HepG2 (cell line): ENCODE measurements at regions not wholly inside any gene's neighbourhood (a gene's known extent, or its start where the extent isn't known, plus 50 kb on each side); places are given as distances from the start of the nearest gene placed in this dataset.

Experiments
- ATAC-seq: fragments of 200-7000 bp; cut with Tn5 transposase; 3 replicates; pipeline ENCODE4 v1.9.1; 2020; ENCODE audit warnings: mild to moderate bottlenecking, moderate library complexity
- BruUV-seq: library from RNA; stranded (reverse); fragments of 400-500 nt; replicated peaks from 2 replicates; lab custom pipeline; 2021; lab: Mats Ljungman, UMichigan
- CTCF ChIA-PET: fragments of 300-600 bp; formaldehyde crosslinking; extraction: SDS; loops from one replicate; lab custom pipeline; 2021; ENCODE audit warnings: low total read pairs, inconsistent platforms, low intra/inter-chr PET ratio; lab: Yijun Ruan, JAX
- POLR2A ChIA-PET: fragments of 350-600 bp; sonication (Branson Sonifier 250); formaldehyde crosslinking; loops from one replicate; lab custom pipeline; 2020; ENCODE audit warnings: antibody characterized with exemption, inconsistent platforms; lab: Yijun Ruan, JAX
- DNase-seq: peaks from one replicate; pipeline ENCODE4 v3.0.0-alpha.2; 2015; ENCODE audit warnings: low spot score
- FAIRE-seq: peaks from 3 replicates; lab custom pipeline; 2011; peaks lifted over from hg19 to GRCh38; lab: Jason Lieb, UNC
- H2AFZ ChIP-seq: one replicate; pipeline ENCODE4 v1.6.1; 2011; ENCODE audit warnings: low read length, inconsistent platforms
- H3K27ac ChIP-seq: fragments of 300-600 bp; 3 replicates; pipeline ENCODE4 v1.8.0; 2011; ENCODE audit warnings: mixed run types, mild to moderate bottlenecking, mixed read lengths, low read length, inconsistent platforms; ENCODE audit not compliant: insufficient read depth; ENCODE audit errors: extremely low read length
- H3K27me3 ChIP-seq, 2 experiments: fragments of 200-600 bp in 1 of 2; 2 replicates in 1 of 2; 3 replicates in 1 of 2; pipeline versions ENCODE4 v1.6.0 to v1.8.0; 2011; ENCODE audit warnings: low read length in 2 of 2, mild to moderate bottlenecking in 2 of 2, moderate library complexity in 2 of 2, inconsistent platforms in 1 of 2; ENCODE audit not compliant: insufficient read depth in 2 of 2, control insufficient read depth in 1 of 2
- H3K36me3 ChIP-seq, 2 experiments: fragments of 200-600 bp in 1 of 2; replicated peaks in 1 of 2; 2 replicates in 1 of 2; 3 replicates in 1 of 2; pipeline versions ENCODE4 v1.5.1 to v1.8.0; 2011; ENCODE audit warnings: low read length in 2 of 2, inconsistent platforms in 1 of 2; ENCODE audit not compliant: insufficient read depth in 2 of 2, control insufficient read depth in 1 of 2
- H3K4me1 ChIP-seq: 2 replicates; pipeline ENCODE4 v1.5.1; 2012; ENCODE audit warnings: low read length, inconsistent platforms; ENCODE audit not compliant: insufficient read depth
- H3K4me2 ChIP-seq: 2 replicates; pipeline ENCODE4 v1.6.0; 2011; ENCODE audit warnings: low read depth, low read length, inconsistent platforms
- H3K4me3 ChIP-seq, 3 experiments: fragments of 200-600 bp in 1 of 3; sonication (generic), shearing (Covaris generic) in 1 of 3; replicated peaks in 1 of 3; 2 replicates each; pipeline ENCODE4 v1.5.1; 2011 to 2016; ENCODE audit warnings: low read length in 3 of 3, inconsistent platforms in 2 of 3, low read depth in 2 of 3, mild to moderate bottlenecking in 2 of 3, control low read depth in 1 of 3, mixed read lengths in 1 of 3; ENCODE audit not compliant: insufficient read depth in 1 of 3
- H3K79me2 ChIP-seq: one replicate; pipeline ENCODE4 v1.6.1; 2011; ENCODE audit warnings: low read length, inconsistent platforms; ENCODE audit not compliant: insufficient read depth
- H3K9ac ChIP-seq: 2 replicates; pipeline ENCODE4 v1.6.0; 2011; ENCODE audit warnings: mild to moderate bottlenecking, low read depth, low read length, inconsistent platforms; ENCODE audit not compliant: insufficient read depth
- H3K9me3 ChIP-seq: 2 replicates; pipeline ENCODE4 v1.5.1; 2012; ENCODE audit warnings: mild to moderate bottlenecking, low read length
- H4K20me1 ChIP-seq: 2 replicates; pipeline ENCODE4 v1.6.0; 2011; ENCODE audit warnings: inconsistent platforms, mild to moderate bottlenecking, low read length, moderate library complexity; ENCODE audit not compliant: insufficient read depth
- GABPB1 ChIP-seq: IDR thresholded peaks from 2 replicates; pipeline ENCODE4 v1.6.1; 2016; ENCODE audit warnings: mild to moderate bottlenecking, missing genetic modification reagents, moderate library complexity, missing compliant biosample characterization
- GATAD2A ChIP-seq: IDR thresholded peaks from 2 replicates; pipeline ENCODE4 v1.6.1; 2016
- HDAC2 ChIP-seq: sonication (generic); formaldehyde crosslinking; IDR thresholded peaks from 2 replicates; pipeline ENCODE4 v1.4.0; 2020; ENCODE audit warnings: missing genetic modification reagents
- HMG20A ChIP-seq: IDR thresholded peaks from 2 replicates; pipeline ENCODE4 v1.6.1; 2016; ENCODE audit warnings: borderline replicate concordance
- HNF1A ChIP-seq, 2 experiments: sonication (generic) in 1 of 2; formaldehyde crosslinking in 1 of 2; IDR thresholded peaks; 2 replicates each; pipeline versions ENCODE4 v1.4.0 to v1.6.1; 2016 to 2020; ENCODE audit warnings: borderline replicate concordance in 1 of 2, low read depth in 1 of 2, mild to moderate bottlenecking in 1 of 2, missing genetic modification reagents in 1 of 2
- HOXA9 ChIP-seq: sonication (generic); formaldehyde crosslinking; IDR thresholded peaks from 2 replicates; pipeline ENCODE4 v1.8.1; 2022; ENCODE audit warnings: missing genetic modification reagents, mild to moderate bottlenecking, moderate library complexity, borderline replicate concordance
- JARID2 ChIP-seq: sonication (generic); formaldehyde crosslinking; IDR thresholded peaks from 2 replicates; pipeline ENCODE4 v1.8.1; 2023; ENCODE audit warnings: missing genetic modification reagents, inconsistent platforms; ENCODE audit not compliant: insufficient replicate concordance
- KDM1A ChIP-seq: IDR thresholded peaks from 2 replicates; pipeline ENCODE4 v1.6.1; 2016; ENCODE audit warnings: missing compliant biosample characterization
- NR2F6 ChIP-seq, 2 experiments: IDR thresholded peaks; 2 replicates each; pipeline ENCODE4 v1.6.1; 2016; ENCODE audit warnings: antibody characterized with exemption in 1 of 2, mild to moderate bottlenecking in 1 of 2
- SIX4 ChIP-seq: sonication (generic); formaldehyde crosslinking; IDR thresholded peaks from 2 replicates; pipeline ENCODE4 v1.4.0; 2020; ENCODE audit warnings: missing genetic modification reagents
- TCF7 ChIP-seq: sonication (generic); IDR thresholded peaks from 2 replicates; pipeline ENCODE4 v1.6.1; 2016; ENCODE audit warnings: antibody characterized with exemption, low read depth
- ZEB1 ChIP-seq: IDR thresholded peaks from 2 replicates; pipeline ENCODE4 v1.6.1; 2012; ENCODE audit warnings: mild to moderate bottlenecking, low read depth, inconsistent platforms; ENCODE audit not compliant: insufficient replicate concordance
- ZKSCAN1 ChIP-seq: fragments of 150-350 bp; IDR thresholded peaks from 2 replicates; pipeline ENCODE4 v1.6.1; 2014; ENCODE audit warnings: low read length
- ZNF292 ChIP-seq: sonication (generic); formaldehyde crosslinking; IDR thresholded peaks from 2 replicates; pipeline ENCODE4 v1.8.1; 2022; ENCODE audit warnings: mild to moderate bottlenecking, low read depth, missing genetic modification reagents, borderline replicate concordance
- WGBS: methylation state at CpG from one replicate; pipeline ENCODE4 v1.1.6; 2017; ENCODE audit warnings: low lambda C conversion rate; 5-methylcytosine and 5-hydroxymethylcytosine counted together
- in situ Hi-C: cut with HindIII; loops from 2 replicates; pipeline ENCODE4 v1.10.0; 2017; ENCODE audit warnings: low pct_unique_long_range_greater_than_20kb; ENCODE audit not compliant: extremely low pct_ligation_motif_present
- intact Hi-C: fragments of 100-400 bp; cut with micrococcal nuclease; formaldehyde crosslinking; loops from one replicate; pipeline ENCODE4 v1.10.0; 2022; ENCODE audit not compliant: unreplicated experiment
- TF ChIP-seq, protein P1 (sequence below): sonication (generic); formaldehyde crosslinking; IDR thresholded peaks from 2 replicates; pipeline ENCODE4 v1.5.1; 2020; ENCODE audit warnings: mild to moderate bottlenecking, missing genetic modification reagents, moderate library complexity
- TF ChIP-seq, protein P2 (sequence below): sonication (generic); IDR thresholded peaks from 2 replicates; pipeline ENCODE4 v1.6.1; 2016; ENCODE audit warnings: low read depth, borderline replicate concordance

GRCh38 chr1:223039990-223040389 lies 103.1 kb downstream of the TLR5 start:
- peaks cover 27% of the 10 kb centered on the region for H3K4me1 ChIP-seq
- peak; percentile 74 for FAIRE-seq
- no peak overlapping the region for H2AFZ ChIP-seq
- H3K4me3 ChIP-seq: peak overlapping the region in 1 of 3 experiments; percentile 15; a peak in 1 of 6 replicates
- in situ Hi-C loops: no loop called here
- ChIA-PET CTCF (no interaction called here), POLR2A (no interaction called here)
- peak; percentile 97 for ATAC-seq
- H3K36me3 ChIP-seq: no peaks in the 10 kb centered on the region
- DNase-seq: peak; percentile 74
- no peak overlapping the region for H3K27ac ChIP-seq
- no peaks in the 10 kb centered on the region for H4K20me1 ChIP-seq
- H3K4me2 ChIP-seq: peak overlapping the region; percentile 54
- peaks cover 5% of the 10 kb centered on the region for H3K9me3 ChIP-seq
- no peak overlapping the region for H3K9ac ChIP-seq
- H3K27me3 ChIP-seq: no peaks in the 10 kb centered on the region
- WGBS: 2% methylated on average over 6 of the region's 6 CpGs
- H3K79me2 ChIP-seq: no peaks in the 10 kb centered on the region
- no TSS peak for BruUV-seq
- intact Hi-C loops: loop anchor here (1.0 kb wide), 1 partner anchor 41 kb away; no protein-coding TSS in a partner anchor
- TF ChIP-seq HDAC2 (CRISPR knock-in tag): peak; percentile 71; the same call in 1 of the 2 replicates
- TF ChIP-seq HMG20A (CRISPR knock-in tag): peak; percentile 55; the same call in 1 of the 2 replicates
- TF ChIP-seq, protein P1, sequence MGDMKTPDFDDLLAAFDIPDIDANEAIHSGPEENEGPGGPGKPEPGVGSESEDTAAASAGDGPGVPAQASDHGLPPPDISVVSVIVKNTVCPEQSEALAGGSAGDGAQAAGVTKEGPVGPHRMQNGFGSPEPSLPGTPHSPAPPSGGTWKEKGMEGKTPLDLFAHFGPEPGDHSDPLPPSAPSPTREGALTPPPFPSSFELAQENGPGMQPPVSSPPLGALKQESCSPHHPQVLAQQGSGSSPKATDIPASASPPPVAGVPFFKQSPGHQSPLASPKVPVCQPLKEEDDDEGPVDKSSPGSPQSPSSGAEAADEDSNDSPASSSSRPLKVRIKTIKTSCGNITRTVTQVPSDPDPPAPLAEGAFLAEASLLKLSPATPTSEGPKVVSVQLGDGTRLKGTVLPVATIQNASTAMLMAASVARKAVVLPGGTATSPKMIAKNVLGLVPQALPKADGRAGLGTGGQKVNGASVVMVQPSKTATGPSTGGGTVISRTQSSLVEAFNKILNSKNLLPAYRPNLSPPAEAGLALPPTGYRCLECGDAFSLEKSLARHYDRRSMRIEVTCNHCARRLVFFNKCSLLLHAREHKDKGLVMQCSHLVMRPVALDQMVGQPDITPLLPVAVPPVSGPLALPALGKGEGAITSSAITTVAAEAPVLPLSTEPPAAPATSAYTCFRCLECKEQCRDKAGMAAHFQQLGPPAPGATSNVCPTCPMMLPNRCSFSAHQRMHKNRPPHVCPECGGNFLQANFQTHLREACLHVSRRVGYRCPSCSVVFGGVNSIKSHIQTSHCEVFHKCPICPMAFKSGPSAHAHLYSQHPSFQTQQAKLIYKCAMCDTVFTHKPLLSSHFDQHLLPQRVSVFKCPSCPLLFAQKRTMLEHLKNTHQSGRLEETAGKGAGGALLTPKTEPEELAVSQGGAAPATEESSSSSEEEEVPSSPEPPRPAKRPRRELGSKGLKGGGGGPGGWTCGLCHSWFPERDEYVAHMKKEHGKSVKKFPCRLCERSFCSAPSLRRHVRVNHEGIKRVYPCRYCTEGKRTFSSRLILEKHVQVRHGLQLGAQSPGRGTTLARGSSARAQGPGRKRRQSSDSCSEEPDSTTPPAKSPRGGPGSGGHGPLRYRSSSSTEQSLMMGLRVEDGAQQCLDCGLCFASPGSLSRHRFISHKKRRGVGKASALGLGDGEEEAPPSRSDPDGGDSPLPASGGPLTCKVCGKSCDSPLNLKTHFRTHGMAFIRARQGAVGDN: peak; percentile 25; the same call in 1 of the 2 replicates
- peak; percentile 87 for TF ChIP-seq TCF7
- peak; percentile 82 for TF ChIP-seq KDM1A (CRISPR knock-in tag)
- TF ChIP-seq ZNF292 (CRISPR knock-in tag): peak; percentile 78; the same call in 1 of the 2 replicates
- no peak for TF ChIP-seq HOXA9 (CRISPR knock-in tag)
- TF ChIP-seq NR2F6 (IDR thresholded peaks at IDR 0.05): no peak
- TF ChIP-seq NR2F6 (CRISPR knock-in tag; IDR thresholded peaks at IDR 0.05): peak; percentile 15; the same call in 1 of the 2 replicates
- TF ChIP-seq, protein P2, sequence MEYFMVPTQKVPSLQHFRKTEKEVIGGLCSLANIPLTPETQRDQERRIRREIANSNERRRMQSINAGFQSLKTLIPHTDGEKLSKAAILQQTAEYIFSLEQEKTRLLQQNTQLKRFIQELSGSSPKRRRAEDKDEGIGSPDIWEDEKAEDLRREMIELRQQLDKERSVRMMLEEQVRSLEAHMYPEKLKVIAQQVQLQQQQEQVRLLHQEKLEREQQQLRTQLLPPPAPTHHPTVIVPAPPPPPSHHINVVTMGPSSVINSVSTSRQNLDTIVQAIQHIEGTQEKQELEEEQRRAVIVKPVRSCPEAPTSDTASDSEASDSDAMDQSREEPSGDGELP: peak; percentile 30; the same call in 1 of the 2 replicates
- TF ChIP-seq ZKSCAN1: no peak
- TF ChIP-seq GATAD2A: peak; percentile 44
- TF ChIP-seq GABPB1 (CRISPR knock-in tag): no peak; the same call in 1 of the 2 replicates
- no peak for TF ChIP-seq HNF1A (IDR thresholded peaks at IDR 0.05; ENCODE audit: low read depth)
- TF ChIP-seq HNF1A (CRISPR knock-in tag; IDR thresholded peaks at IDR 0.05; ENCODE audit: borderline replicate concordance): no peak
- peak; percentile 27 for TF ChIP-seq ZEB1
- TF ChIP-seq JARID2 (CRISPR knock-in tag): no peak
- no peak for TF ChIP-seq SIX4
